ENCODE measurements at regions not wholly inside any gene's neighbourhood (a gene's known extent, or its start where the extent isn't known, plus 50 kb on each side); places are given as distances from the start of the nearest gene placed in this dataset.

GRCh38 chr11:28835790-28836189 lies 727.6 kb downstream of the METTL15 start:
- Mint-ChIP-seq H3K27me3 (ENCODE audit: insufficient read depth, unreplicated experiment) (no peaks in the 10 kb centered on the region), H3K4me1 (ENCODE audit: insufficient read depth, unreplicated experiment) (peaks cover 41% of the 10 kb centered on the region), H3K36me3 (ENCODE audit: insufficient read depth, unreplicated experiment) (peaks cover 7% of the 10 kb centered on the region), H3K27ac (ENCODE audit: low read depth, unreplicated experiment) (peak overlapping the region; percentile 90), H3K9me3 (ENCODE audit: unreplicated experiment) (no peaks in the 10 kb centered on the region), H3K4me3 (ENCODE audit: unreplicated experiment) (peak overlapping the region; percentile 50)
- BruUV-seq (replicated peaks), result TSS peak; percentile 80
- DNase-seq (ENCODE audit: unreplicated experiment), result peak; percentile 68
- intact Hi-C loops (cut with micrococcal nuclease), result loop anchor here (2.0 kb wide), 1 partner anchor 323 kb away; no protein-coding TSS in a partner anchor
- ChIA-PET CTCF (interaction anchor here (1.0 kb wide), 1 partner anchor 138 kb away, joined by 3 read pairs; no protein-coding TSS in a partner anchor), POLR2A (interaction anchor here (0.6 to 1.4 kb wide), 3 partner anchors 10 to 14 kb away, joined by 3 read pairs; no protein-coding TSS in a partner anchor)
- TF ChIP-seq, protein P1, sequence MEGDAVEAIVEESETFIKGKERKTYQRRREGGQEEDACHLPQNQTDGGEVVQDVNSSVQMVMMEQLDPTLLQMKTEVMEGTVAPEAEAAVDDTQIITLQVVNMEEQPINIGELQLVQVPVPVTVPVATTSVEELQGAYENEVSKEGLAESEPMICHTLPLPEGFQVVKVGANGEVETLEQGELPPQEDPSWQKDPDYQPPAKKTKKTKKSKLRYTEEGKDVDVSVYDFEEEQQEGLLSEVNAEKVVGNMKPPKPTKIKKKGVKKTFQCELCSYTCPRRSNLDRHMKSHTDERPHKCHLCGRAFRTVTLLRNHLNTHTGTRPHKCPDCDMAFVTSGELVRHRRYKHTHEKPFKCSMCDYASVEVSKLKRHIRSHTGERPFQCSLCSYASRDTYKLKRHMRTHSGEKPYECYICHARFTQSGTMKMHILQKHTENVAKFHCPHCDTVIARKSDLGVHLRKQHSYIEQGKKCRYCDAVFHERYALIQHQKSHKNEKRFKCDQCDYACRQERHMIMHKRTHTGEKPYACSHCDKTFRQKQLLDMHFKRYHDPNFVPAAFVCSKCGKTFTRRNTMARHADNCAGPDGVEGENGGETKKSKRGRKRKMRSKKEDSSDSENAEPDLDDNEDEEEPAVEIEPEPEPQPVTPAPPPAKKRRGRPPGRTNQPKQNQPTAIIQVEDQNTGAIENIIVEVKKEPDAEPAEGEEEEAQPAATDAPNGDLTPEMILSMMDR (IDR thresholded peaks at IDR 0.05; ENCODE audit: unreplicated experiment), result no peak

DNA sequence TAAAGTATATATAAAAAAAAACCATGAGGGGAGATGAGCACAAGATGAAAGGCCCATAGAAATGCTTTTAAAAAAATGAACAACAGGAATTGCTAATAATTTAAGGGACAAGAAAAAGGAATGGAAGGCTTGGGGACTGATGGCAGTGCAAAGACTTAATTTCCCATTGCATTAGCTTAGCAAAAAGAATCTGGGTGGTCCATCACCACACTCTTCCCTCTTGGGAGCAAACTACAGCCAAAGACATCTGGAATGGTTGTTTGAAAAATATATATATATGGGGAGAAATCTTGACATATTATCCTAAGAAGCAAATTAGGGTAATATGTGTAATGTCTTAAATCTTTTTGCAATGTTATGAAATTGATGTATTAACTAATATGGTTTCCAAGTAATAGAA lies 727.1 kb downstream of the METTL15 start:
- ChIA-PET CTCF (interaction anchor here (0.5 to 1.6 kb wide), 3 partner anchors 11 to 166 kb away, joined by 3 to 4 read pairs (median 3); no protein-coding TSS in a partner anchor), POLR2A (interaction anchor here (0.7 kb wide), 1 partner anchor 11 kb away, joined by 3 read pairs; no protein-coding TSS in a partner anchor)
- no peak for DNase-seq (ENCODE audit: unreplicated experiment)
- TF ChIP-seq, protein P1 (IDR thresholded peaks at IDR 0.05; ENCODE audit: unreplicated experiment), result no peak
- Mint-ChIP-seq H3K27ac (ENCODE audit: low read depth, unreplicated experiment) (peak overlapping the region; percentile 90), H3K9me3 (ENCODE audit: unreplicated experiment) (no peaks in the 10 kb centered on the region), H3K4me1 (ENCODE audit: insufficient read depth, unreplicated experiment) (peaks cover 41% of the 10 kb centered on the region), H3K36me3 (ENCODE audit: insufficient read depth, unreplicated experiment) (peaks cover 7% of the 10 kb centered on the region), H3K27me3 (ENCODE audit: insufficient read depth, unreplicated experiment) (no peaks in the 10 kb centered on the region), H3K4me3 (ENCODE audit: unreplicated experiment) (no peak overlapping the region)
- no TSS peak for BruUV-seq (replicated peaks)
- intact Hi-C loops (cut with micrococcal nuclease), result loop anchor here (2.0 kb wide), 1 partner anchor 323 kb away; no protein-coding TSS in a partner anchor

- TF ChIP-seq, protein P1 (IDR thresholded peaks at IDR 0.05; ENCODE audit: unreplicated experiment), result no peak
- ChIA-PET POLR2A (interaction anchor here (0.7 to 2.5 kb wide), 2 partner anchors 11 to 12 kb away, joined by 3 to 7 read pairs; no protein-coding TSS in a partner anchor), CTCF (interaction anchor here (0.5 to 1.6 kb wide), 5 partner anchors 10 to 166 kb away, joined by 3 to 4 read pairs (median 3); no protein-coding TSS in a partner anchor)
- peaks cover 41% of the 10 kb centered on the region for H3K4me1 Mint-ChIP-seq (ENCODE audit: insufficient read depth, unreplicated experiment)
- H3K4me3 Mint-ChIP-seq (ENCODE audit: unreplicated experiment), result no peak overlapping the region
- intact Hi-C loops (cut with micrococcal nuclease), result loop anchor here (2.0 kb wide), 1 partner anchor 324 kb away; no protein-coding TSS in a partner anchor
- no peaks in the 10 kb centered on the region for H3K27me3 Mint-ChIP-seq (ENCODE audit: insufficient read depth, unreplicated experiment)
- peaks cover 7% of the 10 kb centered on the region for H3K36me3 Mint-ChIP-seq (ENCODE audit: insufficient read depth, unreplicated experiment)
- peak; percentile 68 for DNase-seq (ENCODE audit: unreplicated experiment)
- H3K9me3 Mint-ChIP-seq (ENCODE audit: unreplicated experiment), result no peaks in the 10 kb centered on the region
- H3K27ac Mint-ChIP-seq (ENCODE audit: low read depth, unreplicated experiment), result peak overlapping the region; percentile 70
- no TSS peak for BruUV-seq (replicated peaks)
Measured at GRCh38 chr11:28834877-28835276, 726.7 kb downstream of the METTL15 start.

DNA sequence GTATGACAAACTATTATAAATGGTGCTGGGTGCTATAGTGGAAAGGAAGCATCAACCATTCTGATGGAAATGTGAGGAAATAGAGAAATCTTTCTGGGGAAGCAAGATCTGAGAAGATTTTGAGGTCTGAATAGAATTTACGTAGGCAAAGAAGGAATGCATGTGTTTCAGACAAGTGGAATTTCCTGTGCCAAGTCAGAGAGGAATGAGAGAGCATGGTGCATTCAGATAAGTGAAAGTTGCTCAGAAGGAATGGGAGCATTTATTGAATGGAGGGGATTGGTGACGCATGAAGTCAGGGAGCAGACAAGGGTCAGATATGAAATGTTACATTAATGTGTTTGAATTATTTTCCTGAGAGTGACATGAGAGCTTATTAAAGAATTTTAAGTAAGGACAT lies 725.5 kb downstream of the METTL15 start:
- Mint-ChIP-seq H3K27me3 (ENCODE audit: insufficient read depth, unreplicated experiment) (no peaks in the 10 kb centered on the region), H3K36me3 (ENCODE audit: insufficient read depth, unreplicated experiment) (peaks cover 7% of the 10 kb centered on the region), H3K27ac (ENCODE audit: low read depth, unreplicated experiment) (peak overlapping the region; percentile 70), H3K4me3 (ENCODE audit: unreplicated experiment) (no peak overlapping the region), H3K9me3 (ENCODE audit: unreplicated experiment) (no peaks in the 10 kb centered on the region), H3K4me1 (ENCODE audit: insufficient read depth, unreplicated experiment) (peaks cover 41% of the 10 kb centered on the region)
- no TSS peak for BruUV-seq (replicated peaks)
- peak; percentile 79 for DNase-seq (ENCODE audit: unreplicated experiment)
- ChIA-PET POLR2A (interaction anchor here (0.6 to 2.5 kb wide), 3 partner anchors 10 to 66 kb away, joined by 3 to 7 read pairs (median 4); no protein-coding TSS in a partner anchor), CTCF (interaction anchor here (0.6 to 1.6 kb wide), 2 partner anchors 9 to 133 kb away, joined by 3 to 4 read pairs; no protein-coding TSS in a partner anchor)
- intact Hi-C loops (cut with micrococcal nuclease), result loop anchor here (2.0 kb wide), 1 partner anchor 325 kb away; no protein-coding TSS in a partner anchor
- TF ChIP-seq, protein P1 (IDR thresholded peaks at IDR 0.05; ENCODE audit: unreplicated experiment), result no peak
